SHP77 treated with DMSO at 0.1 percent for 48 hours (cell line): ENCODE measurements at regions not wholly inside any gene's neighbourhood (a gene's known extent, or its start where the extent isn't known, plus 50 kb on each side); places are given as distances from the start of the nearest gene placed in this dataset.
"Not testable (repeated sequence)": the region's sequence is repeated elsewhere in the genome, so short reads cannot be mapped to it uniquely, and the experiment has no call there.

Experiments
- DNase-seq: peaks from one replicate; lab custom pipeline; 2025; lab: John Stamatoyannopoulos, UW

- no peak for DNase-seq
Observed at GRCh38 chr13:83471011-83471410, 411.3 kb downstream of the SLITRK1 start.

GRCh38 chr13:83470133-83470797, 412.0 kb downstream of the SLITRK1 start:
- DNase-seq, result no peak

- no peak for DNase-seq
Observed at GRCh38 chr13:83453723-83454122, 428.6 kb downstream of the SLITRK1 start.

- no peak for DNase-seq
Observed at GRCh38 chr13:83453300-83453699, 429.0 kb downstream of the SLITRK1 start.

- no peak for DNase-seq
Observed at GRCh38 chr13:83452292-83452950, 429.9 kb downstream of the SLITRK1 start.

GRCh38 chr13:83450591-83450990, 431.7 kb downstream of the SLITRK1 start:
- no peak for DNase-seq

GRCh38 chr13:83449668-83450395, 432.4 kb downstream of the SLITRK1 start:
- no peak for DNase-seq

- DNase-seq, result no peak
Observed at GRCh38 chr13:83440465-83440864, 441.8 kb downstream of the SLITRK1 start.

GRCh38 chr13:83439464-83439863, 442.8 kb downstream of the SLITRK1 start:
- not testable (repeated sequence) for DNase-seq

- DNase-seq, result no peak
Observed at GRCh38 chr13:83423861-83424260, 458.4 kb downstream of the SLITRK1 start.

- DNase-seq, result no peak
Observed at GRCh38 chr13:83423381-83423780, 458.9 kb downstream of the SLITRK1 start.

GRCh38 chr13:83414393-83414792, 467.9 kb downstream of the SLITRK1 start:
- DNase-seq, result no peak

GRCh38 chr13:83386609-83387008, 495.7 kb downstream of the SLITRK1 start:
- no peak for DNase-seq

- no peak for DNase-seq
Observed at GRCh38 chr13:83378908-83379307, 503.4 kb downstream of the SLITRK1 start.

GRCh38 chr13:83377491-83377890, 504.8 kb downstream of the SLITRK1 start:
- DNase-seq, result no peak

GRCh38 chr13:83372786-83373185, 509.5 kb downstream of the SLITRK1 start:
- DNase-seq, result no peak

- no peak for DNase-seq
Observed at GRCh38 chr13:83365723-83366122, 516.6 kb downstream of the SLITRK1 start.

GRCh38 chr13:83355041-83355440, 527.2 kb downstream of the SLITRK1 start:
- no peak for DNase-seq

GRCh38 chr13:83352391-83352790, 529.9 kb downstream of the SLITRK1 start:
- DNase-seq, result no peak

GRCh38 chr13:83350569-83350968, 531.7 kb downstream of the SLITRK1 start:
- DNase-seq, result no peak

GRCh38 chr13:83344518-83344917, 537.8 kb downstream of the SLITRK1 start:
- DNase-seq, result no peak

- DNase-seq, result peak; percentile 9
Observed at GRCh38 chr13:83340170-83340569, 542.1 kb downstream of the SLITRK1 start.
